GM23338 (cell line): ENCODE measurements at regions not wholly inside any gene's neighbourhood (a gene's known extent, or its start where the extent isn't known, plus 50 kb on each side); places are given as distances from the start of the nearest gene placed in this dataset.

Experiments used
- CREB1 ChIP-seq: fragments of 250-450 bp; sonication (Bioruptor Pico); IDR thresholded peaks from 2 replicates; pipeline ENCODE4 v1.5.0; 2020; ENCODE audit warnings: low read depth, mild to moderate bottlenecking, moderate library complexity
- CTCF ChIP-seq, 2 experiments: fragments of 200-600 bp in 1 of 2; sonication (generic) in 1 of 2; conservative IDR thresholded peaks; 2 replicates each; pipeline versions ENCODE4 v1.5.1 to v1.6.1; 2016 to 2017; ENCODE audit warnings: antibody characterized with exemption in 2 of 2, low read depth in 2 of 2, mild to moderate bottlenecking in 2 of 2, moderate library complexity in 1 of 2
- EZH2 ChIP-seq: fragments of 200-600 bp; sonication (generic); IDR thresholded peaks from one replicate; pipeline ENCODE4 v1.8.0; 2017; ENCODE audit warnings: antibody characterized with exemption, mild to moderate bottlenecking, low read depth; ENCODE audit not compliant: unreplicated experiment
- EZH2phosphoT487 ChIP-seq: fragments of 200-600 bp; sonication (generic); IDR thresholded peaks from one replicate; pipeline ENCODE4 v1.8.1; 2018; ENCODE audit warnings: antibody characterized with exemption; ENCODE audit not compliant: unreplicated experiment
- JUNB ChIP-seq: IDR thresholded peaks from one replicate; pipeline ENCODE4 v1.6.1; 2016; ENCODE audit warnings: antibody characterized with exemption; ENCODE audit not compliant: unreplicated experiment
- NANOG ChIP-seq: IDR thresholded peaks from 2 replicates; pipeline ENCODE4 v1.6.1; 2016; ENCODE audit warnings: antibody characterized with exemption, borderline replicate concordance
- POLR2AphosphoS5 ChIP-seq: IDR thresholded peaks from 2 replicates; pipeline ENCODE4 v1.6.1; 2016; ENCODE audit warnings: antibody characterized with exemption, low read depth
- REST ChIP-seq: IDR thresholded peaks from one replicate; pipeline ENCODE4 v1.6.1; 2018; ENCODE audit warnings: antibody characterized with exemption; ENCODE audit not compliant: unreplicated experiment
- STAT1 ChIP-seq: IDR thresholded peaks from one replicate; pipeline ENCODE4 v1.6.1; 2016; ENCODE audit warnings: antibody characterized with exemption; ENCODE audit not compliant: unreplicated experiment
- ZNF331 ChIP-seq: fragments of 250-450 bp; sonication (Bioruptor Pico); IDR thresholded peaks from 2 replicates; pipeline ENCODE4 v1.5.0; 2020; ENCODE audit warnings: low read depth, mild to moderate bottlenecking, moderate library complexity

GRCh38 chr4:33255507-33255906, 2535.3 kb downstream of the PCDH7 start:
- no peak for TF ChIP-seq CREB1 (CRISPR knock-in tag)
- TF ChIP-seq CTCF (conservative IDR thresholded peaks at IDR 0.05; ENCODE audit: low read depth in 2 of 2): no peak
- no peak for TF ChIP-seq POLR2AphosphoS5
- TF ChIP-seq EZH2: no peak
- no peak for TF ChIP-seq JUNB
- TF ChIP-seq EZH2phosphoT487: no peak
- TF ChIP-seq NANOG: no peak
- TF ChIP-seq REST: no peak
- TF ChIP-seq STAT1: no peak
- no peak for TF ChIP-seq ZNF331 (CRISPR knock-in tag)
